ENCODE measurements at regions not wholly inside any gene's neighbourhood (a gene's known extent, or its start where the extent isn't known, plus 50 kb on each side); places are given as distances from the start of the nearest gene placed in this dataset.

DNA sequence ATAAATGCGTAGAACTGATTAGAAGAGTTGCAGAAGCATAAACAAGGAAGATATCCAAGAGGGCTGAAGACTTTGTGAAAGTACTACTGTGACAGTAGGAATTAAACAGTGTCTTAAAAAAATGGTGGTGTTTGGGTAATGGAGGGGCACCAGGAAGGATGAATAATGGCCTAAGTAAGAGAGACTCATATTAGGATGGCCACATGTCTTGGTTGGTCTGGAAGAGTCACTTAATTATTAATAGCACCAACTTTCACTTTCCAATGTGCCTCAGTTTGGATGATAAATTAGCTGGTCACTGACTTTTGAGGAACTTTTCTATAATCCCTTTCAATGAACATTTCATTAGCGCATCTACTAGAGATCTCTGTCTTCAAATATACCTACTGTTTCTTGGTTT lies 372.2 kb downstream of the NYAP2 start:
- no peak overlapping the region for H3K27ac ChIP-seq (ENCODE audit: low read depth, low read length, poor library complexity, severe bottlenecking)
- peaks cover 12% of the 10 kb centered on the region for H3K4me1 ChIP-seq (ENCODE audit: insufficient read depth, low read length, poor library complexity, severe bottlenecking)
- ChIA-PET POLR2A (ENCODE audit: low non-redundant PET) (no interaction called here), CTCF (no interaction called here)
- BruUV-seq (replicated peaks): no TSS peak
- H3K9me3 ChIP-seq (ENCODE audit: low read depth, low read length, poor library complexity, severe bottlenecking): peaks cover 5% of the 10 kb centered on the region
- no peaks in the 10 kb centered on the region for H3K36me3 ChIP-seq (ENCODE audit: insufficient read depth, low read length, poor library complexity, severe bottlenecking)
- TF ChIP-seq, protein P1, sequence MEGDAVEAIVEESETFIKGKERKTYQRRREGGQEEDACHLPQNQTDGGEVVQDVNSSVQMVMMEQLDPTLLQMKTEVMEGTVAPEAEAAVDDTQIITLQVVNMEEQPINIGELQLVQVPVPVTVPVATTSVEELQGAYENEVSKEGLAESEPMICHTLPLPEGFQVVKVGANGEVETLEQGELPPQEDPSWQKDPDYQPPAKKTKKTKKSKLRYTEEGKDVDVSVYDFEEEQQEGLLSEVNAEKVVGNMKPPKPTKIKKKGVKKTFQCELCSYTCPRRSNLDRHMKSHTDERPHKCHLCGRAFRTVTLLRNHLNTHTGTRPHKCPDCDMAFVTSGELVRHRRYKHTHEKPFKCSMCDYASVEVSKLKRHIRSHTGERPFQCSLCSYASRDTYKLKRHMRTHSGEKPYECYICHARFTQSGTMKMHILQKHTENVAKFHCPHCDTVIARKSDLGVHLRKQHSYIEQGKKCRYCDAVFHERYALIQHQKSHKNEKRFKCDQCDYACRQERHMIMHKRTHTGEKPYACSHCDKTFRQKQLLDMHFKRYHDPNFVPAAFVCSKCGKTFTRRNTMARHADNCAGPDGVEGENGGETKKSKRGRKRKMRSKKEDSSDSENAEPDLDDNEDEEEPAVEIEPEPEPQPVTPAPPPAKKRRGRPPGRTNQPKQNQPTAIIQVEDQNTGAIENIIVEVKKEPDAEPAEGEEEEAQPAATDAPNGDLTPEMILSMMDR (conservative IDR thresholded peaks at IDR 0.05; ENCODE audit: low read depth, low read length): no peak
- no peak for TF ChIP-seq EZH2 (IDR thresholded peaks at IDR 0.05; ENCODE audit: borderline replicate concordance, low read depth, low read length, poor library complexity, severe bottlenecking)
- no peak for DNase-seq (ENCODE audit: low spot score)
- no peak overlapping the region for H3K4me3 ChIP-seq (ENCODE audit: low read depth, low read length, poor library complexity, severe bottlenecking)
- intact Hi-C loops (cut with micrococcal nuclease; ENCODE audit: unreplicated experiment): no loop called here
- H3K27me3 ChIP-seq (replicated peaks; ENCODE audit: insufficient read depth, low read depth, low read length, poor library complexity): no peaks in the 10 kb centered on the region

DNA sequence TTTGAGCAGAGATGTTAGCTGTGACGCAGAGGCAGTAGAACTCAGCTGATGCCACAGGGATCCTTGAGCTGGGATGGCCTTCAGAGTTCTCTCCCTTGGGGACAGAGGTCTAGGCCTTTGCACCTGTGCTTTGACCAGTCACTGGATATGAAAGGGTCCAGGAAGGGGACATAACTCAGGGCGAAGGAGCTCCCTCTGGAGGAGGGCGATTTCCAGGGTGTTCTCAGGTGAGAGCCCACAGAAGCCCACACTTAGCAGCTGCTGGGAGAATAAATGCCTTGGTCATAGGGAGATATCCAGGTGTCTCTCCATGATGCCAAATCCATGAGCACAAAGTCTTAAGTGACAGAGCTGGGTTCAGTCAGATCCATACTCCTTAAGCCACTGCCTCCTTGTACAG lies 369.2 kb downstream of the NYAP2 start:
- POLR2A ChIA-PET (ENCODE audit: low non-redundant PET): no interaction called here
- no peak overlapping the region for H3K4me3 ChIP-seq (ENCODE audit: low read depth, low read length, poor library complexity, severe bottlenecking)
- no peaks in the 10 kb centered on the region for H3K27me3 ChIP-seq (replicated peaks; ENCODE audit: insufficient read depth, low read depth, low read length, poor library complexity)
- H3K4me1 ChIP-seq (ENCODE audit: insufficient read depth, low read length, poor library complexity, severe bottlenecking): peaks cover 28% of the 10 kb centered on the region
- no peaks in the 10 kb centered on the region for H3K36me3 ChIP-seq (ENCODE audit: insufficient read depth, low read length, poor library complexity, severe bottlenecking)
- CTCF ChIA-PET: no interaction called here
- H3K27ac ChIP-seq (ENCODE audit: low read depth, low read length, poor library complexity, severe bottlenecking): no peak overlapping the region
- intact Hi-C loops (cut with micrococcal nuclease; ENCODE audit: unreplicated experiment): no loop called here
- no TSS peak for BruUV-seq (replicated peaks)
- no peaks in the 10 kb centered on the region for H3K9me3 ChIP-seq (ENCODE audit: low read depth, low read length, poor library complexity, severe bottlenecking)
- no peak for DNase-seq (ENCODE audit: low spot score)
- TF ChIP-seq, protein P1 (conservative IDR thresholded peaks at IDR 0.05; ENCODE audit: low read depth, low read length): no peak
- TF ChIP-seq EZH2 (IDR thresholded peaks at IDR 0.05; ENCODE audit: borderline replicate concordance, low read depth, low read length, poor library complexity, severe bottlenecking): no peak

DNA sequence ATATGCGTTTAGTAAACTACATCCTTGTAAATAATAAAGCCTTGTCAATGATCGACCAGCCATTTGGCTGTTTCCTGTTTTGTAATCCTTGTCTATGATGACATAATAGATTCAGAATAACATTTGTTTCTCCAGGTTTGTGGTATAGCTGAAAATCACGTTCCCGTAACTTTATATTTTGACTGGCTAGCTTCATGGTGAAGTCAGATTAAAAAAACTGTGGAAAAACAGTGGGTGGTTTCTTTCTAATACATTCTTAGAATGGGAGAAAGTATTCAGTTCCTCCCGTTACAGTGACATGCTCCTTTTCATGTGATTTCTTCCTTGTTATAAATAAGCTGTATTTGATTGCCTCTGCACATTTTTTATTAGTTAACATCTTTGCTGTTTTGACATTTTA lies 366.9 kb downstream of the NYAP2 start:
- no peaks in the 10 kb centered on the region for H3K9me3 ChIP-seq (ENCODE audit: low read depth, low read length, poor library complexity, severe bottlenecking)
- H3K4me3 ChIP-seq (ENCODE audit: low read depth, low read length, poor library complexity, severe bottlenecking): no peak overlapping the region
- TF ChIP-seq, protein P1 (conservative IDR thresholded peaks at IDR 0.05; ENCODE audit: low read depth, low read length): no peak
- TF ChIP-seq EZH2 (IDR thresholded peaks at IDR 0.05; ENCODE audit: borderline replicate concordance, low read depth, low read length, poor library complexity, severe bottlenecking): no peak
- H3K27ac ChIP-seq (ENCODE audit: low read depth, low read length, poor library complexity, severe bottlenecking): peak overlapping the region; percentile 31
- no peaks in the 10 kb centered on the region for H3K36me3 ChIP-seq (ENCODE audit: insufficient read depth, low read length, poor library complexity, severe bottlenecking)
- ChIA-PET POLR2A (ENCODE audit: low non-redundant PET) (interaction anchor here (0.6 kb wide), 1 partner anchor 28 kb away, joined by 3 read pairs; no protein-coding TSS in a partner anchor), CTCF (no interaction called here)
- BruUV-seq (replicated peaks): no TSS peak
- no peaks in the 10 kb centered on the region for H3K27me3 ChIP-seq (replicated peaks; ENCODE audit: insufficient read depth, low read depth, low read length, poor library complexity)
- DNase-seq (ENCODE audit: low spot score): peak; percentile 49
- peaks cover 28% of the 10 kb centered on the region for H3K4me1 ChIP-seq (ENCODE audit: insufficient read depth, low read length, poor library complexity, severe bottlenecking)
- intact Hi-C loops (cut with micrococcal nuclease; ENCODE audit: unreplicated experiment): no loop called here

Data from A673 (cell line).